A549 (cell line): ENCODE measurements at regions not wholly inside any gene's neighbourhood (a gene's known extent, or its start where the extent isn't known, plus 50 kb on each side); places are given as distances from the start of the nearest gene placed in this dataset.

Experiments
- ATAC-seq, 2 experiments: fragments of 200-7000 bp in 1 of 2; fragments of >200 bp in 1 of 2; cut with Nextera tagmentation in 1 of 2; cut with Tn5 transposase in 1 of 2; 3 replicates each; pipeline versions ENCODE4 v1.8.0 to v1.9.1; 2018 to 2020; ENCODE audit warnings: mild to moderate bottlenecking in 1 of 2, moderate library complexity in 1 of 2
- CTCF ChIA-PET: fragments of 300-600 bp; sonication (Branson Sonifier 250); formaldehyde crosslinking; extraction: SDS; loops from one replicate; lab custom pipeline; 2021; ENCODE audit warnings: antibody characterized with exemption, inconsistent platforms; lab: Yijun Ruan, JAX
- POLR2A ChIA-PET: fragments of 350-600 bp; formaldehyde crosslinking; extraction: SDS; loops from one replicate; lab custom pipeline; 2021; ENCODE audit warnings: antibody characterized with exemption, inconsistent platforms; lab: Yijun Ruan, JAX
- DNase-seq, 2 experiments: peaks; one replicate each; pipeline versions ENCODE4 v3.0.0 to v3.0.0-alpha.2; 2011 to 2016; ENCODE audit warnings: low read depth in 1 of 2, low spot score in 1 of 2
- FAIRE-seq: peaks from 2 replicates; lab custom pipeline; 2011; peaks lifted over from hg19 to GRCh38; lab: Jason Lieb, UNC
- H3K27ac ChIP-seq, 2 experiments: fragments of >200 bp; sonication (Bioruptor Twin); formaldehyde crosslinking; 3 replicates each; pipeline ENCODE4 v1.5.1; 2016 to 2017
- H3K4me1 ChIP-seq: fragments of >200 bp; sonication (Bioruptor Twin); formaldehyde crosslinking; 3 replicates; pipeline ENCODE4 v1.6.1; 2016
- H3K4me2 ChIP-seq: fragments of >200 bp; sonication (Bioruptor Twin); formaldehyde crosslinking; 3 replicates; pipeline ENCODE4 v1.6.1; 2016
- H3K4me3 ChIP-seq: fragments of >200 bp; sonication (Bioruptor Twin); formaldehyde crosslinking; 3 replicates; pipeline ENCODE4 v1.5.1; 2016
- H3K9me3 ChIP-seq: fragments of >200 bp; sonication (Bioruptor Twin); formaldehyde crosslinking; 3 replicates; pipeline ENCODE4 v1.6.1; 2016
- CBX8 ChIP-seq: fragments of 200-600 bp; sonication (generic); IDR thresholded peaks from 2 replicates; pipeline ENCODE4 v1.6.1; 2016
- EP300 ChIP-seq, 2 experiments: fragments of >200 bp; sonication (Bioruptor Twin); formaldehyde crosslinking; IDR thresholded peaks; 2 replicates in 1 of 2; 3 replicates in 1 of 2; pipeline ENCODE4 v1.6.1; 2016 to 2017
- FOSB ChIP-seq: fragments of 250-450 bp; sonication (Bioruptor Pico); IDR thresholded peaks from 2 replicates; pipeline ENCODE4 v1.5.0; 2020; ENCODE audit warnings: mild to moderate bottlenecking, moderate library complexity
- FOSL2 ChIP-seq, 2 experiments: fragments of 450-650 bp in 1 of 2; fragments of >200 bp in 1 of 2; sonication (Bioruptor Twin) in 1 of 2; formaldehyde crosslinking; IDR thresholded peaks; 2 replicates each; pipeline versions ENCODE4 v1.5.0 to v1.6.1; 2016 to 2020; ENCODE audit warnings: mild to moderate bottlenecking in 1 of 2, moderate library complexity in 1 of 2
- HEYL ChIP-seq: fragments of 250-450 bp; sonication (Bioruptor Pico); IDR thresholded peaks from 2 replicates; pipeline ENCODE4 v1.8.0; 2021; ENCODE audit warnings: mild to moderate bottlenecking, moderate library complexity
- HMGXB4 ChIP-seq: fragments of 250-450 bp; sonication (Bioruptor Pico); IDR thresholded peaks from 2 replicates; pipeline ENCODE4 v1.5.0; 2021; ENCODE audit warnings: mild to moderate bottlenecking, moderate library complexity, borderline replicate concordance
- HOXA7 ChIP-seq: fragments of 250-450 bp; sonication (Bioruptor Pico); IDR thresholded peaks from 2 replicates; pipeline ENCODE4 v1.5.0; 2020; ENCODE audit warnings: mild to moderate bottlenecking, moderate library complexity
- HOXB13 ChIP-seq: fragments of 250-450 bp; sonication (Bioruptor Pico); IDR thresholded peaks from 2 replicates; pipeline ENCODE4 v1.5.0; 2020; ENCODE audit warnings: low read depth, mild to moderate bottlenecking, moderate library complexity
- HOXB5 ChIP-seq: fragments of 250-450 bp; sonication (Bioruptor Pico); IDR thresholded peaks from 2 replicates; pipeline ENCODE4 v1.5.0; 2020; ENCODE audit warnings: mild to moderate bottlenecking, moderate library complexity
- MAFK ChIP-seq: fragments of 450-650 bp; IDR thresholded peaks from 2 replicates; pipeline ENCODE4 v1.6.1; 2014; ENCODE audit not compliant: partially characterized antibody
- MYC ChIP-seq: IDR thresholded peaks from 2 replicates; pipeline ENCODE4 v1.6.1; 2012; ENCODE audit warnings: mild to moderate bottlenecking, inconsistent platforms, low read length, improper control_type of control experiment, borderline replicate concordance
- NFE2L2 ChIP-seq: fragments of 150-350 bp; conservative IDR thresholded peaks from 2 replicates; pipeline ENCODE4 v1.6.1; 2014; ENCODE audit warnings: low read length
- PBX3 ChIP-seq: IDR thresholded peaks from 2 replicates; pipeline ENCODE4 v1.6.1; 2012
- RAD21 ChIP-seq, 2 experiments: fragments of >200 bp in 1 of 2; sonication (Bioruptor Twin) in 1 of 2; formaldehyde crosslinking in 1 of 2; IDR thresholded peaks in 1 of 2; conservative IDR thresholded peaks in 1 of 2; 2 replicates in 1 of 2; 3 replicates in 1 of 2; pipeline ENCODE4 v1.6.1; 2012 to 2018; ENCODE audit warnings: inconsistent platforms in 1 of 2
- REST ChIP-seq: fragments of 200-600 bp; sonication (generic); IDR thresholded peaks from 2 replicates; pipeline ENCODE4 v1.6.1; 2016; ENCODE audit warnings: antibody characterized with exemption, mild to moderate bottlenecking, moderate library complexity
- TFCP2L1 ChIP-seq: fragments of 250-450 bp; sonication (Bioruptor Pico); IDR thresholded peaks from 2 replicates; pipeline ENCODE4 v1.5.0; 2021; ENCODE audit warnings: mild to moderate bottlenecking
- USF2 ChIP-seq: fragments of 450-650 bp; IDR thresholded peaks from 2 replicates; pipeline ENCODE4 v1.6.1; 2014; ENCODE audit warnings: antibody characterized with exemption
- ZC3H11A ChIP-seq: fragments of 450-650 bp; IDR thresholded peaks from 2 replicates; pipeline ENCODE4 v1.6.1; 2014; ENCODE audit warnings: antibody characterized with exemption, mild to moderate bottlenecking
- ZSCAN20 ChIP-seq: fragments of 250-450 bp; sonication (Bioruptor Pico); IDR thresholded peaks from 2 replicates; pipeline ENCODE4 v1.8.0; 2022; ENCODE audit warnings: mild to moderate bottlenecking, moderate library complexity
- WGBS: methylation state at CpG from one replicate; pipeline ENCODE4 v1.1.6; 2017; ENCODE audit errors: missing lambda C conversion rate; 5-methylcytosine and 5-hydroxymethylcytosine counted together

GRCh38 chr15:92831655-92832328 is 68.3 kb upstream of the CHD2 start (continued):
- no peak for TF ChIP-seq CBX8
- TF ChIP-seq REST, result no peak
- TF ChIP-seq HEYL, result no peak
- no peak for TF ChIP-seq ZSCAN20 (CRISPR knock-in tag)
- TF ChIP-seq USF2, result peak; percentile 54
- no peak for TF ChIP-seq EP300 (IDR thresholded peaks at IDR 0.05)
- TF ChIP-seq PBX3, result peak; percentile 68; the same call in 1 of the 2 replicates
- no peak for TF ChIP-seq ZC3H11A
- peak in 1 of 2 experiments; percentile 28; a peak in 2 of 5 replicates for TF ChIP-seq RAD21 (conservative IDR thresholded peaks at IDR 0.05 in 1 of 2, IDR thresholded peaks at IDR 0.05 in 1 of 2)
- no peak for TF ChIP-seq NFE2L2
- no peak for TF ChIP-seq HOXA7 (CRISPR knock-in tag)
- no peak for TF ChIP-seq HOXB13 (CRISPR knock-in tag)
- no peak for TF ChIP-seq MAFK
- no peak for TF ChIP-seq HOXB5 (CRISPR knock-in tag)
- peak; percentile 81 for TF ChIP-seq FOSL2 (IDR thresholded peaks at IDR 0.05)
- TF ChIP-seq FOSL2 (CRISPR knock-in tag; IDR thresholded peaks at IDR 0.05), result peak; percentile 96
- TF ChIP-seq TFCP2L1, result no peak
- no peak for TF ChIP-seq FOSB
- TF ChIP-seq HMGXB4 (CRISPR knock-in tag), result no peak

- H3K9me3 ChIP-seq, result no peaks in the 10 kb centered on the region
- WGBS, result 98% methylated on average over 4 of the region's 4 CpGs
- peak overlapping the region; percentile 75 to 83 for H3K27ac ChIP-seq
- no peak for TF ChIP-seq MYC
- H3K4me2 ChIP-seq, result peak overlapping the region; percentile 69
- H3K4me1 ChIP-seq, result peaks cover 29% of the 10 kb centered on the region
- H3K4me3 ChIP-seq, result no peak overlapping the region
- ChIA-PET CTCF (interaction anchor here (1.7 kb wide), 1 partner anchor 34 kb away, joined by 4 read pairs; no protein-coding TSS in a partner anchor), POLR2A (interaction anchor here (2.3 to 7.1 kb wide), 3 partner anchors 13 to 67 kb away, joined by 7 to 164 read pairs (median 25); partner anchors contain the start of gene CHD2)
- FAIRE-seq (no peak), DNase-seq (no peak), ATAC-seq (no peak)
These were observed 67.1 kb upstream of the CHD2 start for GRCh38 chr15:92833106-92833433.
